Astrocyte (in vitro differentiated cells and primary cell): ENCODE measurements at regions not wholly inside any gene's neighbourhood (a gene's known extent, or its start where the extent isn't known, plus 50 kb on each side); places are given as distances from the start of the nearest gene placed in this dataset.

Experiments used
- CTCF ChIP-seq: IDR thresholded peaks from 2 replicates; pipeline ENCODE4 v1.5.1; 2011; ENCODE audit warnings: low read depth, mild to moderate bottlenecking, inconsistent platforms, low read length, moderate library complexity; ENCODE audit not compliant: insufficient read depth
- EZH2 ChIP-seq: IDR thresholded peaks from 2 replicates; pipeline ENCODE4 v1.6.1; 2012; ENCODE audit warnings: mild to moderate bottlenecking, low read length, inconsistent platforms; ENCODE audit not compliant: insufficient read depth

GRCh38 chr16:26705346-26705745 is 361.4 kb upstream of the C16orf82 start:
- TF ChIP-seq EZH2 (no peak), CTCF (no peak)
